ENCODE measurements at regions not wholly inside any gene's neighbourhood (a gene's known extent, or its start where the extent isn't known, plus 50 kb on each side); places are given as distances from the start of the nearest gene placed in this dataset.

- TF ChIP-seq EZH2 (IDR thresholded peaks at IDR 0.05) (no peak), CTCF (IDR thresholded peaks at IDR 0.05) (no peak), EZH2phosphoT487 (IDR thresholded peaks at IDR 0.05) (no peak)
Observed at GRCh38 chr14:86141966-86142365, 612.0 kb downstream of the FLRT2 start.

Data from neural progenitor cell (in vitro differentiated cells).